NCI-H2227 (cell line): ENCODE measurements at regions not wholly inside any gene's neighbourhood (a gene's known extent, or its start where the extent isn't known, plus 50 kb on each side); places are given as distances from the start of the nearest gene placed in this dataset.

ENCODE experiments used
- DNase-seq: peaks from one replicate; lab custom pipeline; 2025; ENCODE audit not compliant: unreplicated experiment; lab: John Stamatoyannopoulos, UW

DNA sequence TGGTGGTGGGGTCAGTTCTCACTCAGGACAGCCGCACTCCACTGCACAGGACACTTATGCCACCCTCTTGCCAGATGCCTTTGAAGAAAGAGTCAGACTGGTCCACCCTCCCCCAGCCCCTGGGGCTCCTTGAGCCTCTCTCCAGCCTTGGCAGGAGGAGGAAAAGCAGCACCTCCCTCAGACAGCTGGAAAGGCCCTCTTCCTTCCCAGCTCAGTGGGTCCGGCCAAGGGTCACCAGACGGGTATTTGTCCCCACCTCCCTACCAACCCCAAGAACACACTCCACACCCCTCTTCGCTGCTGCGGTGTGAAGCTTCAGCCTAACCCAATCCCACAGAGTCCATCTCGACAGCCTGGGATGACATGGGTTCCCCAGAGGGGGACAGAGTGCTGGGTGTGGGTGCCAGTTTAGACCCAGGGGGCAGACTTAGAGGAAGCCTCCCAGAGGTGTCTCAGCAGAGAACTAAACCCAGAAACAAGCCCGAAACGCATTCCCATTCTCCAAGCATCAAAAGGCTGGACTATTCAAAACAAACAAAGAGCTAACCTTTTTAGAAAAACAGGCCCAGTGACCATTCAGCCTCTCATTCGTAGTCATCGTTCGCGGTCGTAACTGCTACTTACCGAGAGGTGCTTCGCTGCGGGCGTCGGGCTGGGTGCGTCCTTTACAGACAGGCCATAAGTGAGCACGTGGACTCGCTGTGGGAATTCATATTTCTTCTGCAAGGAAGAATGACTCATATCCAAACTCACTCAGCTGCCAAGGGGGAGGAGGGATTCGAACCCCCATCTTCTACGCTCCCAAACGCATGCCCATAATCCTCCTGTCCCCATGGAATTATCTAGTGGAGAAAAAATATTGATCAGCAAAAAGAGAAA is 57.5 kb upstream of the ANO1 start:
- no peak for DNase-seq

DNA sequence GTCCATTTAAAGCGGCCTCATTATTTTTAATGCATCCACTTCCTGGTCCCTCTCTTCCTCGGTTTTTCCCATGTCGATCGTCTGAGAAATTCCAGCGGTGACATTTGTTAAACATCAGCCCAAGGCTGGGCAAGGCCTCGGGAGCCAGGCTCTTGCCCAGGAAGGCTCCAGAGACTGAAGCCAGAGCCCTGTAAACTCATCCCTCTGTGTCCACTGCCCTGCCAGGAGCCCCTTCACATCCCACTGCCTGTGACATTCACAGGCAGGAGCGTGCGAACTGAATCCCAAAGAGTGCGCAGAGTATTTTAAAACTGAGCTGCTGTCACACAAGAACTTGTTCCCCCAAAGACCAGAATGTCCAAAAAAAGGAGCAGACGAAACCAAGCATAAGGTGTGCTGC is 56.5 kb upstream of the ANO1 start:
- DNase-seq: no peak

DNA sequence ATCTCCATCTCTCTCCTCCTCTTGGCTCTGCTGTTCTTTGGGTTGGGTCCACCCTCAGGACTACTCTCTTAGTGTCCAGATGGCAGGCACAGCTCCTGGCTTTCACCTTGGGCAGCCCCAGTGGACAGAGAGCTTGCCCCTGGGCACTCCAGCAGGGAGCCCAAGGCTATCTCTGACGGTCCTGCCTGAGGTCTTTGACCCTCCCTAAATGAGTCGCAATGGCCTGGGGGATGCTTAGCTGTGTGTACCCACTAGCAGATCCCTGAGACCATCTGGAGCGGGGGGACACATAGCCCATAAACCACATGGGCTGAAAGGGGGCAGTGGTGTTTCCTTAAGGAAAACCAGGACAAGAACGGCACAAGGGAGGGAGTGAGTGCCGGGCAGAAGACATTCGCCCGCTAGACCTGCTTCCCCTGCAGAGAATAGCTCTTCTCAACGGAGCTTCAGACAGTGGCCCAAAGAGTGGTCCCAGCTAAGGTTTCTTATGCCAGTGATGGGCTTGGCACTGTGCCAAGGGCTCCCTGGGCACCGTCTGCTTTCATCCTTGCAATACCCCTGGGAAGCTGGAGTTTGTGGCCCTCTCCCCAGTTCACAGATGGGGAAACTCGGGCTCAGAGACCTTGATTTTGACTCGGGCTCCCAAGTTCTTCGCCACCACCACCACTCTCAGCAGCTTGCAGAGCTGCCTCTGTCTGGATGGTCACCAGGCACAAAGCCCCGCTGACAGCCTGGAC is 53.9 kb upstream of the ANO1 start:
- no peak for DNase-seq

DNA sequence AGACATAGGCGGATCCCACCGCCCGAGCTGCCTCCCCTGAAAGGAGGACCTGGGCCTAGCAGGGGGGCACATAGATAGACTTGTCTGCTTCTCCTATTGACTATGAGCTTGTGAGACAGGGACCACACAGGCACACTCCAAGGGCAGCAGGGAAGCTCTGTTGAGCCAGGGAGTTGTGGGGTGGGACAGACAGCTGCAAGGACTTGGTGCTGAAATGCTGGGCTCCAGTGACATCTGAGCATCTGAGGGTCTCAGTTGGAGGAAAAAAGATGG is 53.4 kb upstream of the ANO1 start:
- no peak for DNase-seq

DNA sequence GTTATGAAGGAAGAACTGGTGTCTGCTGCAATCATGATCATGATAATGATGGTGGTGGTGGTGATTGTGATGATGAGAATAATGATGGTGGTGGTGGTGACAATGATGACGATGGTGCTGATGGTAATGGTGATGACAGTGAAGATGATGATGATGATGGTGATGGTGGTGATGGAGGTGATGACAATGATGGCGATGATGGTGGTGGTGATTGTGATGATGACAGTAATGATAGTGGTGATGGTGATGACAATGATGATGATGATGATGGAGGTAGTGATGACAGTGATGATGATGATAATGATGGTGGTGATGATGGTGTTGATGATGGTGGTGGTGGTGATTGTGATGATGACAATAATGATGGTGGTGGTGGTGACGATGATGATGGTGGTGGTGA is 52.8 kb upstream of the ANO1 start:
- DNase-seq: no peak

DNA sequence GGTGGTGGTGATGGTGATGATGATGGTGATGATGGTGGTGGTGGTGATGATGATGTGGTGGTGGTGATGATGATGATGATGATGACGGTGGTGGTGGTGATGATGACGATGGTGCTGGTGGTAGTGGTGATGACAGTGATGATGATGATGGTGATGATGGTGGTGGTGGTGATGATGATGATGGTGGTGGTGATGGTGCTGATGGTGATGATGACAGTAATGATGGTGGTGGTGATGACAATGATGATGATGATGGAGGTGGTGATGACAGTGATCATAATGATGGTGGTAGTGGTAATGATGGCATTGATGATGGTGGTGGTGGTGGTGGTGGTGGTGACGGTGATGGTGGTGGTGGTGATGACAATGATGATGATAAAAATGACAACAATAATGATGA is 52.1 kb upstream of the ANO1 start:
- DNase-seq: no peak

DNA sequence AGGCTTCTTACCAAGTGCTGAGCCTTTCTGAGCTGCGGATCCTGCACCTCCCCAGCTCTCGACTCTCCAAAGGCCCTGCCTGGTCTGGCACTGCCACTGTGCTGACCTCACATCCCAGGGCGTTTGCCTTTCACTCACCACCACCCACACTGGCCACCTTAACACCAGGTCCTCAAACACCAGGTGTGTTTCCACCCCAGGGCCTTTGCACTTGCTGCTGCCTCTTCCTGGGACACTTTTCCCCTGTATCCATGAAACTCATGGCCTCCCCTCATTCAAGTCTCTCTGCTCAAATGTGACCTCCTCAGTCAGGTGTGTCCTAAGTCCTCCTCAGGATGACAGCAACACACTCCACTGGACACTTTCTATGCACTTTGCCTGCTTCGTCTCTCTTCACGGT is 51.4 kb upstream of the ANO1 start:
- DNase-seq: no peak

DNA sequence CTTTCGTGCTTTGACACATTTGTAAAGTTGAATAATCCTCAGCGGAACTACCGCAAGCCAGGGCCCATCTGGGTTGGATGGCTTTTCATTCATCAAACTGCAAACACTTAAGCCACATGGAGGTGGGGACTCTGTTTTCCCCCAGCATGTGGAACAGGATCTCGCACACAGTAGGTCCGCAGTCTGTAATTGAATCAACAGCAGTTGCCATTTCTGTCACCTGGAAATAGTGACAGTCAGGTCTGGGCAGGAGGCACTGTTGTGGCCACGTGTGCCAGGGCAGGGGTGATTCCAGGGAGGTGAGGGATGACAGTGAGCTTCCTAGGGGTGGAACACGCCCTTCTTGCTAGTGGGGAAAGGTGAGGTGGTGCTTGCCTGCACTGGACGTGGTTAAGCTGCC is 50.7 kb upstream of the ANO1 start:
- no peak for DNase-seq

DNA sequence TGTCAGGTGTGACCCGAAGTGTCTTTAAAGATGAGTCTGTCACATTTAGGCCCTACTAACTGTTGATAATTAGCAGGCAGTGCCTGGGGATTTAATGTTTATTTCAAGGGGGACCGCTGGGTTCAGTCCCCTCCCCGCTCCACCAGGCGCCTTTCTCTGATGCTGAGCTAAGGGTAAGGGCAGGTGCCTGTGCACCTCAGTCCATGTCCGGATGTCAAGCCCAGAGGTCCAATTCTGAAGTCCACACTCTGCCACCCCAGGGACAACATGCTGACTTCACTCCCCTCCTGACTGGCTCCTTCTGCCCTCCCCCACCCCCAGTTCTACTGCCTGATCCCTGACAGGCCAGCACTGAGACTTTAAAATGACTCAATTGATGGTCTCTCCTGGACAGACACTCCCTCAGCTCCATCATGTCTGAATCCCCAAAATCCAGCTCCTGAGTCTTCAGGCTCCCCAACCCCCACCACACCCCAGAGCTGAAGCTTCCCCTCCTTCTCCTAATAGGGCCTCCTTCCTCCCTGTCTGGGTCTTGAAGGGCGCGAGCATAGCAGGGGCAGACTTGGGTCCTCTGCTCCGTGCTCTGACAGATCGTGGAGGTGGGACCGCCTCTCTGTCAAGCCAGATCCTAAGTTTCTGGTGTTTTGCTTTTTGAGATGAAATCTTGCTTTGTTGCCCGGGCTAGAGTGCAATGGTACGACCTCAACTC is 49.8 kb upstream of the ANO1 start:
- DNase-seq: no peak
